Karpas-422 (cell line): ENCODE measurements at regions not wholly inside any gene's neighbourhood (a gene's known extent, or its start where the extent isn't known, plus 50 kb on each side); places are given as distances from the start of the nearest gene placed in this dataset.

Source experiments
- DNase-seq: peaks from one replicate; pipeline ENCODE4 v3.0.0-alpha.2; 2015
- H2AFZ ChIP-seq: fragments of 200-600 bp; sonication (generic); 2 replicates; pipeline ENCODE4 v1.6.1; 2014; ENCODE audit warnings: antibody characterized with exemption, low read length, mixed read lengths
- H3K27ac ChIP-seq: fragments of 200-600 bp; sonication (generic); 2 replicates; pipeline ENCODE4 v1.5.1; 2014; ENCODE audit warnings: mild to moderate bottlenecking, low read length, moderate library complexity
- H3K27me3 ChIP-seq: fragments of 200-600 bp; sonication (generic); 2 replicates; pipeline ENCODE4 v1.6.1; 2014; ENCODE audit warnings: low read length, mixed read lengths
- H3K36me3 ChIP-seq: fragments of 200-600 bp; sonication (generic); 2 replicates; pipeline ENCODE4 v1.6.1; 2014; ENCODE audit warnings: low read length, mixed read lengths; ENCODE audit not compliant: insufficient read depth
- H3K4me1 ChIP-seq: fragments of 200-600 bp; sonication (generic); 2 replicates; pipeline ENCODE4 v1.6.1; 2014; ENCODE audit warnings: mild to moderate bottlenecking, low read length, mixed read lengths
- H3K4me2 ChIP-seq: fragments of 200-600 bp; sonication (generic); 2 replicates; pipeline ENCODE4 v1.6.1; 2014; ENCODE audit warnings: low read length, low read depth, mild to moderate bottlenecking; ENCODE audit not compliant: poor library complexity, severe bottlenecking
- H3K4me3 ChIP-seq: fragments of 200-600 bp; sonication (generic); 2 replicates; pipeline ENCODE4 v1.5.1; 2014; ENCODE audit warnings: mild to moderate bottlenecking, antibody characterized with exemption, low read length, mixed read lengths
- H3K79me2 ChIP-seq: fragments of 200-600 bp; sonication (generic); 2 replicates; pipeline ENCODE4 v1.6.1; 2014; ENCODE audit warnings: mild to moderate bottlenecking, low read length, mixed read lengths
- H3K9ac ChIP-seq: fragments of 200-600 bp; sonication (generic); 2 replicates; pipeline ENCODE4 v1.6.0; 2014; ENCODE audit warnings: low read length
- H3K9me2 ChIP-seq: fragments of 200-600 bp; sonication (generic), shearing (Covaris generic); replicated peaks from 2 replicates; pipeline ENCODE4 v1.6.0; 2014; ENCODE audit warnings: mild to moderate bottlenecking, low read length, moderate library complexity; ENCODE audit not compliant: insufficient read depth
- H3K9me3 ChIP-seq: fragments of 300-700, 200-600 bp; sonication (generic); 2 replicates; pipeline ENCODE4 v1.6.1; 2014; ENCODE audit warnings: low read length, mixed read lengths
- H4K20me1 ChIP-seq: fragments of 200-600 bp; sonication (generic); 2 replicates; pipeline ENCODE4 v1.6.1; 2014; ENCODE audit warnings: mild to moderate bottlenecking, antibody characterized with exemption, low read length, low read depth; ENCODE audit not compliant: insufficient read depth

DNA sequence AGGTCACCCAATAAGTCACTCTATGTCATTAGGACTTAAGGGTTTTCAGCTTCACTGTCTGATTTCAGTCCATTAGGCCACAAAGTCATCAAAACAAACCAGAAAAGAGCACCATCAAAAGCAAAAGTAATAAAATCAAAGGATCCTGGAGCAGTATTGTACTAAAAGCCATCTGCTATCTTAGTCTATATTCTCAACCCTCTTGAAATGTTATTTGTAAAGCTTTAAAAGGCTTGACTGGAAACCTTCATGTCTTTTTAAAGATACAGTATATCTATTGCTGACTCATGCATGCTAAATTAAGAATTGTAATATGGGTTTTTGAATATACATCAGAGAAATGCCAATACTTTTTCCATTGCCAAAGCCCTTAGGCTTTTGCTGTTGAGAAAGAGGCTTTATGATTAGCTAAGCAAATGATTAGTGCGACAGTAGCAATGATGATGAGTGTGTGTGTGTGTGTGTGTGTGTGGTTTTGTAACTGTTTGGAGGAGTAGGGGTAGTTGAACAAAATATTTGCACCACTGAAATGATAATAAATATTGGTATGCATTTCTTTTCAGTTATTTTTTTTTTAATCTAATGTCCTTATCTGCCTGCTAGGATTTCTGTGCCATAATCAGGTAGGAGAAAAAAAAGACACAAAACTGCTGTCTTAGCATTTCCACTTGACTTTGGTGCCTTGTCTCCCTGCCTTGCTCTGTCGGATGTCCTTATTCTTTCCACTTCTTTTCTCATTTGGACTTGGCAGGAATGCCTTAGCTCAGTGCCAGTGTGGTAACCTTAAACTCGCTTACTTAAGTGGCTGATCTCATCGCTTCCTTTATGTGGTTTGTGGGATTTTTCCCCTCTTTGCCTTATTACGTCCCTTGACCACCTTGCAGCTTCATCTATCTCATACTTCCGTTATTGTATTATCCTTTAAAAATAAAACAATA is 119.7 kb downstream of the PCDH7 start:
- Histone ChIP-seq H3K9ac (no peak overlapping the region), H3K27me3 (no peaks in the 10 kb centered on the region), H4K20me1 (no peaks in the 10 kb centered on the region), H3K9me3 (peaks cover 23% of the 10 kb centered on the region), H3K4me2 (no peak overlapping the region), H3K4me3 (no peak overlapping the region), H3K4me1 (no peaks in the 10 kb centered on the region), H2AFZ (no peak overlapping the region), H3K36me3 (no peaks in the 10 kb centered on the region), H3K27ac (no peak overlapping the region), H3K79me2 (no peaks in the 10 kb centered on the region), H3K9me2 (no peaks in the 10 kb centered on the region)
- DNase-seq: no peak

DNA sequence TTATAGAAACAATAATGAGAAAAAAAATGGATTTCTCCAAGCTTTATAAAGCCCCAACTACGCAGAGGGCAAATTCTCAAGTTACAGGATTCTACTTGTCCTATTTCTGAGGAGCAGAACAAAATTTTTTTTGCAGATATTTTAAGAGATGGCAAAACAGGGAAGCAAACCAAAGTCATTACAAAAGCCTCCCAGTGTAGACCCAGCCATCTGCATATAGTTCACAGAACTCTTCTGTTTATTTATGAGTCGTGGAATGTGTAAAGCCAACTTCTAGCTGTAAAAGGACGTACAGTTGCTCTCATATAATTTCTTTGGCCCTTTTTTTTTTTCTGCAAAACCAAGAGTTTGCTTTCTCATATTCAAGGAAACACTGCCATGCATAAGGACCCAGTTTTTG is 120.4 kb downstream of the PCDH7 start:
- Histone ChIP-seq H3K4me3 (no peak overlapping the region), H3K27me3 (no peaks in the 10 kb centered on the region), H4K20me1 (no peaks in the 10 kb centered on the region), H3K4me2 (no peak overlapping the region), H3K9me3 (peaks cover 25% of the 10 kb centered on the region), H3K27ac (no peak overlapping the region), H3K4me1 (no peaks in the 10 kb centered on the region), H3K36me3 (no peaks in the 10 kb centered on the region), H3K79me2 (no peaks in the 10 kb centered on the region), H3K9ac (no peak overlapping the region), H3K9me2 (no peaks in the 10 kb centered on the region), H2AFZ (no peak overlapping the region)
- no peak for DNase-seq

DNA sequence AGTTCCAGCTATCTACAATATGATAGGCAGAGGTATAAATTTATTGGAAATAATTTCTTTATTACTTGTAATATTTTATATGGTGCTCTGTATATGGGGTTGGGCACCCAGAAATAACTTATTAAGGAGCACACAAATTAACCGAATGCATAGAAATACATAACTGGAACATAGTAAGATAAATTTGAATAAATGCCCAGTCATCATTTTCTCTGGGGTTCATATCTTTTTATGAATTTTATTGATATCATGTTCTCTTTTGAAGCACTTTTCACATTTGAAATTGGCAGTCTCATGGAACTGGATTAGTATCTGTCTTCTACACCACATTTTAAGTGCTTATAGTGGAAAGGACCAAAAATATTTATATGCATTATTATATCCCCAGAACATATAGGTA is 122.0 kb downstream of the PCDH7 start:
- H4K20me1 ChIP-seq: no peaks in the 10 kb centered on the region
- H3K9me3 ChIP-seq: peaks cover 19% of the 10 kb centered on the region; the same call in 1 of the 2 replicates
- H3K27me3 ChIP-seq: no peaks in the 10 kb centered on the region
- no peaks in the 10 kb centered on the region for H3K9me2 ChIP-seq
- no peak overlapping the region for H2AFZ ChIP-seq
- H3K9ac ChIP-seq: no peak overlapping the region
- H3K79me2 ChIP-seq: no peaks in the 10 kb centered on the region
- H3K4me2 ChIP-seq: no peak overlapping the region
- no peak overlapping the region for H3K4me3 ChIP-seq
- H3K36me3 ChIP-seq: no peaks in the 10 kb centered on the region
- H3K4me1 ChIP-seq: no peaks in the 10 kb centered on the region
- no peak overlapping the region for H3K27ac ChIP-seq
- DNase-seq: no peak

- Histone ChIP-seq H3K4me3 (no peak overlapping the region), H4K20me1 (no peaks in the 10 kb centered on the region), H3K79me2 (no peaks in the 10 kb centered on the region), H3K4me2 (no peak overlapping the region), H3K9me3 (peaks cover 16% of the 10 kb centered on the region; the same call in 1 of the 2 replicates), H3K27ac (no peak overlapping the region), H3K4me1 (no peaks in the 10 kb centered on the region), H3K36me3 (no peaks in the 10 kb centered on the region), H3K9ac (no peak overlapping the region), H2AFZ (no peak overlapping the region), H3K9me2 (no peaks in the 10 kb centered on the region), H3K27me3 (no peaks in the 10 kb centered on the region)
- DNase-seq: no peak
Observed at GRCh38 chr4:30842689-30843088, 122.5 kb downstream of the PCDH7 start.

DNA sequence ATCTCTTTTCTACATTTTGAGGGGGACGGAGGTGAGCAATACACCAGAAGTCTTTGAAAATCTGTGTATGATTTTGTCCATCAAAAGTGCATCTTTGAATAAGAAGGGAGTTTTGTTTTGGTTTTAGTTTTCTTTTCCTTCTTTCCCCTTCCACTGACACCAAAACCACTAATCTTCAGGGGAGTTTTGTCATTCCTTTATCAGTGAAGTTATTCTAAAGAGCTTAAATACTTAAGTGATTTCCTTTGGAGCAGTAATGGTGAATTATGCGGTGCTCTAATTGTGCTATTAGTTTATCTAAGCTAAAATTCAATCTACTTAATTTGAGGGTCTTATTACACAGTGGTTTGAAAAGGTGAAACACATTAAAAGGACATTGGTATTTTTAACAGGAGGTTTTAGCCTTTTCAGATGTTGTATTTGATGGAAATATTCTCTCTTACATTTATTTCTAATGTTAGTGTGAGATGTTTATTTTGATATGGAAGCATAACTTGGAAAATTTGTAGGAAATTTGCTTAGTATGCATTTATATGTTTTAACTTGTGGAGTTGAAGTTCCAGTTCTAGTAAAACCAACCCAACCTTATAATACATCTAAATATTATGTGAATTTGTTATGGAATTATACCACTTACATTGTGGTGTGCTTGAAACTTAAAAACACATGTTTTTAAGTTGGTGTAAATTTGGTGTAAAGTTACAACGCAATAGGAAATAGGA is 124.9 kb downstream of the PCDH7 start:
- H3K36me3 ChIP-seq: no peaks in the 10 kb centered on the region
- H3K79me2 ChIP-seq: no peaks in the 10 kb centered on the region
- no peak overlapping the region for H3K27ac ChIP-seq
- H2AFZ ChIP-seq: no peak overlapping the region
- no peaks in the 10 kb centered on the region for H3K27me3 ChIP-seq
- no peak overlapping the region for H3K4me3 ChIP-seq
- DNase-seq: no peak
- H3K4me1 ChIP-seq: no peaks in the 10 kb centered on the region
- H4K20me1 ChIP-seq: no peaks in the 10 kb centered on the region
- no peak overlapping the region for H3K9ac ChIP-seq
- no peaks in the 10 kb centered on the region for H3K9me2 ChIP-seq
- peaks cover 16% of the 10 kb centered on the region for H3K9me3 ChIP-seq
- H3K4me2 ChIP-seq: no peak overlapping the region

DNA sequence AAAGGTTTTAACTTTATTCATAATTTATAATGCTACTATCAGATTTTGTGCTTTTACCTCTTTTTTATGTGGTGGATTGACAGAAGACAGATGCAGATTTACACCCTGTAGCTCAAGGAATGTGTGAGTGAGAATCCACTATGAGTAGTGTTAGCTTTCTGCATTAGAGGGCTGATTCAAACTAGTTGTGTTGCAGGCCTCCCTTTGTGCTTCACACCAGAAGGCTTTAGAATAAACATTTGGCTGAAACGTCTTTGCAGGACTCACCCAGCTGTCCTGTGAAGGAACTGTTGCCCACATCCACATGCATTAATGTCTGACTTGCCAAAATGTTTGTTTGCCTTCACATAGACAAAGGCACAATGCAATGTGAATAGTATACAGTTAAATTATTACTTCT is 127.0 kb downstream of the PCDH7 start:
- Histone ChIP-seq H3K36me3 (no peaks in the 10 kb centered on the region), H3K9me2 (no peaks in the 10 kb centered on the region), H3K9ac (no peak overlapping the region), H3K9me3 (peaks cover 33% of the 10 kb centered on the region), H3K27ac (no peak overlapping the region), H3K79me2 (no peaks in the 10 kb centered on the region), H2AFZ (no peak overlapping the region), H3K4me1 (no peaks in the 10 kb centered on the region), H3K27me3 (no peaks in the 10 kb centered on the region), H4K20me1 (no peaks in the 10 kb centered on the region), H3K4me3 (no peak overlapping the region), H3K4me2 (no peak overlapping the region)
- no peak for DNase-seq

DNA sequence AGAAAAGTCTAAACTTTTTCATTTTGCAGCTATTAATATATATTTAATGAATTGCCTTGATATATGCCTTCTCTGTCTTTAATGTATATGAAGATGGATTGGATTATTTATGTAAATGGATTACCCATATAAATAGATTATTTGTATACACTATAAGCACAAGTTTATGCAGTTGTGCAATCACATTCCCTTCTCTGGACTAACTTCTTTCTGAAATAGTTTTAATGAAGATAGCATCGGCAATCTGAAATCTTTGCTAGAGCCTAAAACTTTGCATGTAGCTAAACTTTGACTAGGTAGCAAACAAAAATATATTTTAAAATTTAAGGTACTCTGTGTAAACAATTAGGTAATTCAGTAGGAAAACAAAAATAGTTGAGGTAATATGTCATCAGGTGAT is 127.8 kb downstream of the PCDH7 start:
- no peaks in the 10 kb centered on the region for H3K4me1 ChIP-seq
- H3K36me3 ChIP-seq: no peaks in the 10 kb centered on the region
- DNase-seq: no peak
- H3K4me2 ChIP-seq: no peak overlapping the region
- no peaks in the 10 kb centered on the region for H4K20me1 ChIP-seq
- no peak overlapping the region for H3K27ac ChIP-seq
- H3K79me2 ChIP-seq: no peaks in the 10 kb centered on the region
- no peak overlapping the region for H2AFZ ChIP-seq
- no peak overlapping the region for H3K4me3 ChIP-seq
- H3K9ac ChIP-seq: no peak overlapping the region
- no peaks in the 10 kb centered on the region for H3K27me3 ChIP-seq
- no peaks in the 10 kb centered on the region for H3K9me2 ChIP-seq
- peaks cover 33% of the 10 kb centered on the region for H3K9me3 ChIP-seq

- Histone ChIP-seq H3K4me3 (no peak overlapping the region), H3K36me3 (no peaks in the 10 kb centered on the region), H3K27ac (no peak overlapping the region), H2AFZ (no peak overlapping the region), H3K9me3 (peaks cover 39% of the 10 kb centered on the region), H3K9me2 (no peaks in the 10 kb centered on the region), H3K27me3 (no peaks in the 10 kb centered on the region), H3K4me1 (no peaks in the 10 kb centered on the region), H3K79me2 (no peaks in the 10 kb centered on the region), H3K9ac (no peak overlapping the region), H4K20me1 (no peaks in the 10 kb centered on the region), H3K4me2 (no peak overlapping the region)
- DNase-seq: no peak
Observed at GRCh38 chr4:30854531-30854930, 134.4 kb downstream of the PCDH7 start.
